ENCODE measurements at regions not wholly inside any gene's neighbourhood (a gene's known extent, or its start where the extent isn't known, plus 50 kb on each side); places are given as distances from the start of the nearest gene placed in this dataset.

DNA sequence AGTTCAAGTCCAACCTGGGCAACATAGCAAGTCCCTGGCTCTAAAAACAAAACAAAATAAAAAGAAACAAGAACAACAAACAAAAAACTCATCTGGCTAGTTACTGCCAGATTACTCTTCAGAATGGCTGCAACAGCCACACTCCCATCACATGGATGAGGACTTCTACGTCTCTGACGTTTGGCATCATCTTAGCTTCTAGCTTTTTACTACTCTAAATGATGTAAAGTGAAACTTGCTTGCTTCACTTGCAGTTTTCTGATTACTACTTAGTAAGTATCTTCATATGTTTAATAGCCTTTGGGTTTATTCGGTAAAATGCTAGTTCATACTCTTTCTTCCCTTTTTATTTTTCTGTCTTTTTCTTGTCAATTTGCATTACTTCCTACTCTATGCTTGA lies 161.1 kb upstream of the CARMIL1 start:
- Histone ChIP-seq H3K9ac (replicated peaks in 1 of 4; ENCODE audit: extremely low read depth in 1 of 4, low read depth in 3 of 4, low read length in 3 of 4) (no peak overlapping the region), H3K4me3 (ENCODE audit: extremely low read depth in 1 of 4, insufficient read depth in 2 of 4, low read depth in 3 of 4, low read length in 4 of 4) (no peak overlapping the region), H2BK120ac (replicated peaks; ENCODE audit: low read depth, low read length) (no peak overlapping the region), H3K14ac (ENCODE audit: insufficient read length) (no peak overlapping the region), H4K91ac (replicated peaks; ENCODE audit: insufficient read length, low read length) (no peak overlapping the region), H3K4me1 (replicated peaks in 1 of 4; ENCODE audit: control insufficient read depth in 3 of 4, insufficient read depth in 4 of 4, low read length in 3 of 4) (no peaks in the 10 kb centered on the region), H3K18ac (ENCODE audit: extremely low read depth, low read length) (no peak overlapping the region), H3K9me3 (ENCODE audit: insufficient read depth in 2 of 2, low read depth in 1 of 2, low read length in 1 of 2) (no peaks in the 10 kb centered on the region), H3K36me3 (ENCODE audit: control insufficient read depth in 2 of 4, insufficient read depth in 4 of 4, low read length in 3 of 4) (no peaks in the 10 kb centered on the region), H4K5ac (ENCODE audit: insufficient read length, low read depth, low read length) (no peak overlapping the region), H3K27ac (ENCODE audit: low read depth, low read length) (no peak overlapping the region), H3K23me2 (ENCODE audit: low read depth, low read length) (no peaks in the 10 kb centered on the region), H3K23ac (ENCODE audit: insufficient read length) (no peak overlapping the region), H3K4ac (replicated peaks; ENCODE audit: insufficient read length, low read depth, low read length) (no peak overlapping the region), H3K79me2 (ENCODE audit: control insufficient read depth in 1 of 2, insufficient read depth in 2 of 2, low read length in 2 of 2) (no peaks in the 10 kb centered on the region), H2BK20ac (ENCODE audit: low read length) (no peak overlapping the region), H2AFZ (ENCODE audit: low read length) (no peak overlapping the region), H4K8ac (ENCODE audit: extremely low read depth, insufficient read depth, low read length) (no peak overlapping the region), H2AK5ac (ENCODE audit: low read depth, low read length) (no peak overlapping the region), H3K27me3 (replicated peaks in 1 of 4; ENCODE audit: control insufficient read depth in 3 of 4, extremely low read depth in 1 of 4, insufficient read depth in 3 of 4, low read length in 3 of 4) (no peaks in the 10 kb centered on the region), H2BK15ac (ENCODE audit: low read length) (no peak overlapping the region), H4K20me1 (replicated peaks in 1 of 2; ENCODE audit: control insufficient read depth in 1 of 2, insufficient read depth in 2 of 2, low read length in 2 of 2) (no peaks in the 10 kb centered on the region), H3K79me1 (ENCODE audit: low read depth, low read length) (no peaks in the 10 kb centered on the region), H2BK12ac (ENCODE audit: low read depth, low read length) (no peak overlapping the region), H3K56ac (replicated peaks; ENCODE audit: insufficient read length, low read depth, low read length) (no peak overlapping the region), H2BK5ac (ENCODE audit: low read depth, low read length) (no peak overlapping the region), H3K4me2 (ENCODE audit: insufficient read depth in 1 of 2, low read depth in 2 of 2, low read length in 2 of 2) (no peak overlapping the region)
- POLR2A ChIA-PET (ENCODE audit: partially characterized antibody): no interaction called here
- FAIRE-seq: no peak
- WGBS, 2 experiments (ENCODE audit: extremely low coverage in 1 of 2, insufficient coverage in 1 of 2, insufficient read length in 1 of 2, insufficient replicate concordance in 2 of 2, low coverage in 1 of 2, low lambda C conversion rate in 2 of 2, missing lambda C conversion rate in 1 of 2): 96% methylated on average over 3 of the region's 3 CpGs; no CpG with 5 or more reads in 1 of the 2 experiments
- no peak for DNase-seq (ENCODE audit: low read depth in 1 of 2, low spot score in 2 of 2)
- CTCF ChIA-PET (ENCODE audit: partially characterized antibody): interaction anchor here (0.5 to 0.6 kb wide), 2 partner anchors 20 to 113 kb away, joined by 3 read pairs; no protein-coding TSS in a partner anchor
- TF ChIP-seq RFX5 (IDR thresholded peaks at IDR 0.05; ENCODE audit: borderline replicate concordance, low read depth, low read length) (no peak), CEBPB (IDR thresholded peaks at IDR 0.05; ENCODE audit: low read depth, low read length) (no peak), GABPA (IDR thresholded peaks at IDR 0.05; ENCODE audit: borderline replicate concordance, insufficient read depth, low read length) (no peak), SIX5 (IDR thresholded peaks at IDR 0.05; ENCODE audit: low read depth, low read length) (no peak), EGR1 (IDR thresholded peaks at IDR 0.05; ENCODE audit: borderline replicate concordance, low read depth, low read length) (no peak)
- TF ChIP-seq, protein P1, sequence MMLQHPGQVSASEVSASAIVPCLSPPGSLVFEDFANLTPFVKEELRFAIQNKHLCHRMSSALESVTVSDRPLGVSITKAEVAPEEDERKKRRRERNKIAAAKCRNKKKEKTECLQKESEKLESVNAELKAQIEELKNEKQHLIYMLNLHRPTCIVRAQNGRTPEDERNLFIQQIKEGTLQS (IDR thresholded peaks at IDR 0.05; ENCODE audit: insufficient read depth, low read depth, low read length): no peak

Measured in H1 (cell line).